K562 (cell line): ENCODE measurements at regions not wholly inside any gene's neighbourhood (a gene's known extent, or its start where the extent isn't known, plus 50 kb on each side); places are given as distances from the start of the nearest gene placed in this dataset.

Experiments used
- CBFA2T2 ChIP-seq: fragments of 450-650 bp; conservative IDR thresholded peaks from 2 replicates; pipeline ENCODE4 v1.6.1; 2017; ENCODE audit warnings: mild to moderate bottlenecking
- CBX5 ChIP-seq: IDR thresholded peaks from 2 replicates; pipeline ENCODE4 v1.6.1; 2014; ENCODE audit warnings: low read depth, borderline replicate concordance
- CHAMP1 ChIP-seq: fragments of 450-650 bp; IDR thresholded peaks from 2 replicates; pipeline ENCODE4 v1.6.1; 2016; ENCODE audit warnings: mild to moderate bottlenecking
- CHD1 ChIP-seq: fragments of 200-600 bp; sonication (generic); IDR thresholded peaks from one replicate; pipeline ENCODE4 v1.6.1; 2012; ENCODE audit warnings: mild to moderate bottlenecking, moderate library complexity, low read length, inconsistent platforms
- COPS2 ChIP-seq: fragments of 450-650 bp; conservative IDR thresholded peaks from 2 replicates; pipeline ENCODE4 v1.6.1; 2016; ENCODE audit warnings: mild to moderate bottlenecking, moderate library complexity
- DLX4 ChIP-seq: fragments of 250-450 bp; sonication (Bioruptor Pico); IDR thresholded peaks from 2 replicates; pipeline ENCODE4 v1.6.1; 2021; ENCODE audit warnings: mild to moderate bottlenecking
- DNMT1 ChIP-seq: fragments of 450-650 bp; IDR thresholded peaks from 2 replicates; pipeline ENCODE4 v1.6.1; 2016; ENCODE audit warnings: antibody characterized with exemption, mild to moderate bottlenecking
- EZH2 ChIP-seq: IDR thresholded peaks from 2 replicates; pipeline ENCODE4 v1.6.1; 2012; ENCODE audit warnings: low read depth, mild to moderate bottlenecking, inconsistent platforms, low read length, borderline replicate concordance
- FOS ChIP-seq: IDR thresholded peaks from 3 replicates; pipeline ENCODE4 v1.6.1; 2011; ENCODE audit not compliant: insufficient read length; ENCODE audit errors: extremely low read depth
- GABPB2 ChIP-seq: fragments of 250-450 bp; sonication (Bioruptor Pico); conservative IDR thresholded peaks from 2 replicates; pipeline ENCODE4 v1.5.1; 2021; ENCODE audit warnings: mild to moderate bottlenecking
- HMG20A ChIP-seq: fragments of 450-650 bp; formaldehyde crosslinking; conservative IDR thresholded peaks from 2 replicates; pipeline ENCODE4 v1.4.0; 2020; ENCODE audit warnings: mild to moderate bottlenecking, mixed read lengths
- MAFK ChIP-seq: IDR thresholded peaks from 2 replicates; pipeline ENCODE4 v1.6.1; 2011; ENCODE audit warnings: low read length, improper control_type of control experiment
- MBD2 ChIP-seq: sonication (generic); IDR thresholded peaks from 2 replicates; pipeline ENCODE4 v1.6.1; 2016; ENCODE audit warnings: low read depth, borderline replicate concordance
- MEIS2 ChIP-seq: fragments of 450-650 bp; IDR thresholded peaks from 2 replicates; pipeline ENCODE4 v1.6.1; 2014; ENCODE audit warnings: mild to moderate bottlenecking; ENCODE audit not compliant: partially characterized antibody
- MTA3 ChIP-seq: fragments of 450-650 bp; formaldehyde crosslinking; IDR thresholded peaks from 2 replicates; pipeline ENCODE4 v1.6.1; 2017; ENCODE audit warnings: mild to moderate bottlenecking, borderline replicate concordance
- MYNN ChIP-seq, 2 experiments: sonication (generic); formaldehyde crosslinking in 1 of 2; IDR thresholded peaks; 2 replicates each; pipeline versions ENCODE4 v1.5.0 to v1.6.1; 2016 to 2020; ENCODE audit warnings: antibody characterized with exemption in 1 of 2, missing genetic modification reagents in 1 of 2
- NBN ChIP-seq: fragments of 450-650 bp; IDR thresholded peaks from 2 replicates; pipeline ENCODE4 v1.6.1; 2016; ENCODE audit warnings: low read depth, mild to moderate bottlenecking
- POLR2A ChIP-seq: fragments of 450-650 bp; conservative IDR thresholded peaks from 2 replicates; pipeline ENCODE4 v1.6.1; 2016
- PYGO2 ChIP-seq: fragments of 450-650 bp; IDR thresholded peaks from 2 replicates; pipeline ENCODE4 v1.6.1; 2016; ENCODE audit warnings: mild to moderate bottlenecking, missing genetic modification characterization, moderate library complexity, missing compliant biosample characterization
- RFX7 ChIP-seq: fragments of 250-450 bp; sonication (Bioruptor Pico); IDR thresholded peaks from 2 replicates; pipeline ENCODE4 v1.5.1; 2021; ENCODE audit warnings: mild to moderate bottlenecking
- SAFB ChIP-seq: fragments of 200-400 bp; formaldehyde crosslinking; IDR thresholded peaks from 2 replicates; pipeline ENCODE4 v1.6.1; 2017; ENCODE audit warnings: low read depth, low read length, borderline replicate concordance
- SLC30A9 ChIP-seq: fragments of 250-450 bp; sonication (Bioruptor Pico); IDR thresholded peaks from 2 replicates; pipeline ENCODE4 v1.8.0; 2022; ENCODE audit warnings: mild to moderate bottlenecking, moderate library complexity
- STAT5A ChIP-seq: IDR thresholded peaks from 2 replicates; pipeline ENCODE4 v1.6.1; 2012; ENCODE audit warnings: low read length, inconsistent platforms, borderline replicate concordance
- USF2 ChIP-seq: sonication (generic); formaldehyde crosslinking; IDR thresholded peaks from 2 replicates; pipeline ENCODE4 v1.5.0; 2020; ENCODE audit warnings: missing genetic modification reagents
- ZFP36 ChIP-seq: fragments of 150-350 bp; IDR thresholded peaks from 2 replicates; pipeline ENCODE4 v1.6.1; 2018; ENCODE audit warnings: low read length, low read depth; ENCODE audit not compliant: partially characterized antibody
- ZFPM2 ChIP-seq: fragments of 250-450 bp; sonication (Bioruptor Pico); IDR thresholded peaks from 2 replicates; pipeline ENCODE4 v1.5.1; 2022; ENCODE audit warnings: mild to moderate bottlenecking
- ZNF197 ChIP-seq: fragments of 200-800 bp; sonication (Bioruptor generic); IDR thresholded peaks from 2 replicates; pipeline ENCODE4 v1.6.1; 2016; ENCODE audit warnings: low read depth, missing genetic modification characterization, missing compliant biosample characterization
- ZNF282 ChIP-seq: sonication (generic); formaldehyde crosslinking; IDR thresholded peaks from 2 replicates; pipeline ENCODE4 v1.8.1; 2023; ENCODE audit warnings: missing genetic modification reagents
- ZNF3 ChIP-seq: fragments of 250-450 bp; sonication (Bioruptor Pico); IDR thresholded peaks from 2 replicates; pipeline ENCODE4 v1.5.0; 2021; ENCODE audit warnings: mild to moderate bottlenecking, moderate library complexity

GRCh38 chr5:8457187-8458037 lies 588.5 kb downstream of the MTRR start (continued):
- TF ChIP-seq SLC30A9 = no peak
- TF ChIP-seq CHAMP1 = 0 out of 2 replicates have a peak, but pooled peaks have one; percentile 53
- TF ChIP-seq STAT5A = 0 out of 2 replicates have a peak, but pooled peaks have one; percentile 19
- TF ChIP-seq ZNF282 (CRISPR knock-in tag) = no peak
- TF ChIP-seq ZNF3 = no peak
- TF ChIP-seq NBN = peak; percentile 73; the same call in 1 of the 2 replicates
- TF ChIP-seq COPS2 = no peak
- no peak for TF ChIP-seq USF2 (CRISPR knock-in tag)
- TF ChIP-seq FOS = peak; percentile 73
- TF ChIP-seq ZFP36 = no peak
- TF ChIP-seq EZH2 = no peak
- peak; percentile 95 for TF ChIP-seq SAFB
- no peak for TF ChIP-seq GABPB2 (CRISPR knock-in tag)
- TF ChIP-seq MTA3 = peak; percentile 29; the same call in 1 of the 2 replicates
- TF ChIP-seq CHD1 = peak; percentile 52
- TF ChIP-seq PYGO2 = no peak
- TF ChIP-seq CBFA2T2 = no peak
- TF ChIP-seq MBD2 = peak; percentile 65; the same call in 1 of the 2 replicates
- TF ChIP-seq MAFK = peak; percentile 93
- TF ChIP-seq DLX4 (CRISPR knock-in tag) = no peak
- TF ChIP-seq MYNN (IDR thresholded peaks at IDR 0.05) = no peak
- no peak for TF ChIP-seq MYNN (CRISPR knock-in tag; IDR thresholded peaks at IDR 0.05)
- TF ChIP-seq DNMT1 = no peak
- no peak for TF ChIP-seq RFX7 (CRISPR knock-in tag)
- peak; percentile 80 for TF ChIP-seq POLR2A
- TF ChIP-seq HMG20A (CRISPR knock-in tag) = no peak
- no peak for TF ChIP-seq ZNF197 (CRISPR knock-in tag)
- TF ChIP-seq MEIS2 = peak; percentile 91
- 0 out of 2 replicates have a peak, but pooled peaks have one; percentile 14 for TF ChIP-seq CBX5
- no peak for TF ChIP-seq ZFPM2
